ENCODE measurements at regions not wholly inside any gene's neighbourhood (a gene's known extent, or its start where the extent isn't known, plus 50 kb on each side); places are given as distances from the start of the nearest gene placed in this dataset.

- DNase-seq (ENCODE audit: low read depth) = no peak
- no peak for TF ChIP-seq CTCF (IDR thresholded peaks at IDR 0.05; ENCODE audit: control insufficient read depth, extremely low read depth, insufficient read depth)
- no peak overlapping the region for H3K4me3 ChIP-seq (ENCODE audit: low read depth, low read length)
Observed at GRCh38 chr6:40645043-40645442, 57.9 kb upstream of the LRFN2 start.

GRCh38 chr6:40642837-40643236 lies 55.7 kb upstream of the LRFN2 start:
- no peak for TF ChIP-seq CTCF (IDR thresholded peaks at IDR 0.05; ENCODE audit: control insufficient read depth, extremely low read depth, insufficient read depth)
- no peak for DNase-seq (ENCODE audit: low read depth)
- H3K4me3 ChIP-seq (ENCODE audit: low read depth, low read length) = no peak overlapping the region

GRCh38 chr6:40642190-40642589 lies 55.0 kb upstream of the LRFN2 start:
- H3K4me3 ChIP-seq (ENCODE audit: low read depth, low read length) = no peak overlapping the region
- DNase-seq (ENCODE audit: low read depth) = no peak
- TF ChIP-seq CTCF (IDR thresholded peaks at IDR 0.05; ENCODE audit: control insufficient read depth, extremely low read depth, insufficient read depth) = no peak

GRCh38 chr6:40640599-40641227 lies 53.5 kb upstream of the LRFN2 start:
- no peak for TF ChIP-seq CTCF (IDR thresholded peaks at IDR 0.05; ENCODE audit: control insufficient read depth, extremely low read depth, insufficient read depth)
- DNase-seq (ENCODE audit: low read depth) = no peak

More at GRCh38 chr6:40640599-40641227, 53.5 kb upstream of the LRFN2 start:
- H3K4me3 ChIP-seq (ENCODE audit: low read depth, low read length) = no peak overlapping the region

All from LNCaP clone FGC (cell line).